ENCODE measurements at regions not wholly inside any gene's neighbourhood (a gene's known extent, or its start where the extent isn't known, plus 50 kb on each side); places are given as distances from the start of the nearest gene placed in this dataset.

- Histone ChIP-seq H3K27ac (no peak overlapping the region), H3K27me3 (peaks cover 0 to 4% of the 10 kb centered on the region in 2 donors), H3K4me3 (no peak overlapping the region), H3K4me1 (no peaks in the 10 kb centered on the region), H3K9me3 (no peaks in the 10 kb centered on the region), H3K36me3 (no peaks in the 10 kb centered on the region)
- DNase-seq (ENCODE audit: low spot score in 2 of 2) = no peak
- intact Hi-C loops (cut with DNase I; ENCODE audit: low total_unique reads) = no loop called here
- TF ChIP-seq POLR2AphosphoS5 (IDR thresholded peaks at IDR 0.05) = no peak
- TF ChIP-seq POLR2A (IDR thresholded peaks at IDR 0.05) = no peak
- no peak for TF ChIP-seq CTCF (IDR thresholded peaks at IDR 0.05)
These were observed 52.0 kb upstream of the BMP2 start for GRCh38 chr20:6715401-6715941.

GRCh38 chr20:6714279-6714711 is 53.2 kb upstream of the BMP2 start:
- no peak overlapping the region for H3K4me3 ChIP-seq
- intact Hi-C loops (cut with DNase I; ENCODE audit: low total_unique reads) = no loop called here
- no peaks in the 10 kb centered on the region for H3K36me3 ChIP-seq
- TF ChIP-seq POLR2A (IDR thresholded peaks at IDR 0.05) = no peak
- no peak for TF ChIP-seq POLR2AphosphoS5 (IDR thresholded peaks at IDR 0.05)
- TF ChIP-seq CTCF (IDR thresholded peaks at IDR 0.05) = no peak
- no peak overlapping the region for H3K27ac ChIP-seq
- DNase-seq (ENCODE audit: low spot score in 2 of 2) = no peak
- no peaks in the 10 kb centered on the region for H3K4me1 ChIP-seq
- peaks cover 0 to 4% of the 10 kb centered on the region in 2 donors for H3K27me3 ChIP-seq
- no peaks in the 10 kb centered on the region for H3K9me3 ChIP-seq

- H3K4me3 ChIP-seq = no peak overlapping the region
- no peaks in the 10 kb centered on the region for H3K4me1 ChIP-seq
- no peaks in the 10 kb centered on the region for H3K36me3 ChIP-seq
- no peaks in the 10 kb centered on the region for H3K9me3 ChIP-seq
- intact Hi-C loops (cut with DNase I; ENCODE audit: low total_unique reads) = no loop called here
- TF ChIP-seq POLR2A (IDR thresholded peaks at IDR 0.05) = no peak
- H3K27me3 ChIP-seq = no peaks in the 10 kb centered on the region
- no peak overlapping the region for H3K27ac ChIP-seq
- DNase-seq (ENCODE audit: low spot score in 2 of 2) = no peak
These were observed 55.4 kb upstream of the BMP2 start for GRCh38 chr20:6711951-6712649.

DNA sequence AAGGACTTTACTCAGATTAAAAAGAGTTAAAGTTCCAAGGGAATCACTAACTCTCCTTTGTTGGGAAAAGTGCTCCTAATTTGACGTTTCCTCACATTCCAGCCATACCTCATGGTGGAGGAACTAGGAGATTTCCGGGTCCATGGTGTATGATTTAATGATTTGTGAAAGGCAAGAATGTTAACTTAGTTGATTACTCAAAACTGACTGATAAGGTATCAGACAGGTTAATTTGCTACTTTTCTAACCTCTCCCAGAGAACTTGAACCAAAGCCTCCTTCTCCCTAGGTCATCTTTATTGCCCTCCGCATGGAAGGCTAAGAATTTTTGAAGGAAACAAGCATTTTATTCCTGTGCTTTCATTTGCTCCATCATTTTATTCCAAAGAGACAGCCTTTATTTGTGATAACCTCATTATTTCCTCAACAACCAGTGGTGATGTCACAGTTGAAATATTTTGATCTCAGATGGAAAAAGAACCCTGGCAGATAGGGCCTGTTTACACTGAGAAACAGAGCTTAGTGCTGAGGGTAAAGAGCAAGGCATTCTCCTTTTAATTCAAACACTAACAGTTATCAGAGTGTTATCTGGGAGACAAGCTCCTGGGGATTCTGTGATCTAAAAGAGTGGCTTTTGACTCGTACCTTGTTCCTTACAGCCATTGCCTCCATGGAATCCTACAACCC is 57.4 kb upstream of the BMP2 start:
- Histone ChIP-seq H3K4me1 (no peaks in the 10 kb centered on the region), H3K27ac (no peak overlapping the region), H3K9me3 (no peaks in the 10 kb centered on the region), H3K36me3 (no peaks in the 10 kb centered on the region), H3K4me3 (no peak overlapping the region), H3K27me3 (no peaks in the 10 kb centered on the region)
- DNase-seq (ENCODE audit: low spot score in 2 of 2) = no peak
- TF ChIP-seq POLR2AphosphoS5 (IDR thresholded peaks at IDR 0.05) (no peak), POLR2A (IDR thresholded peaks at IDR 0.05) (no peak), CTCF (IDR thresholded peaks at IDR 0.05) (no peak)
- intact Hi-C loops (cut with DNase I; ENCODE audit: low total_unique reads) = no loop called here

DNA sequence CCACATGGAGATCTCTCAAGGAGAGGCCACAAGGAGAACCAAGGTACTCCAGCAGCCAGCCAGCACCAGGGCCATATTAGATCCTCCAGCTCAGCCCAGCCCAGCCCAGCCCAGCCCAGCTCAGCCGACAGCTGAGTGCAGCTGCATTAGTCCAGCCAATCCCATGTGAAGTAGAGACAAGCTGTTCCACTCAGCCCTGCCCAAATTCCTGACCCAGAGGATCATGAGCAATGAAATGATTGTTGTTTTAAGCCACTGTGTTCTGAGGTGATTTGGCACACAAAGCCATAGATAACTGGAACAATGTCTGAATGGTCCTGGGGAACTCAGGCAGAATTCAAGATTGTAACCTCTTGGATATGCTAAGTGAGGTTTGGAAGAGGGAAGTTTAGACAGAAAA is 59.5 kb upstream of the BMP2 start:
- Histone ChIP-seq H3K9me3 (no peaks in the 10 kb centered on the region), H3K27me3 (no peaks in the 10 kb centered on the region), H3K27ac (no peak overlapping the region), H3K4me1 (no peaks in the 10 kb centered on the region), H3K36me3 (no peaks in the 10 kb centered on the region), H3K4me3 (no peak overlapping the region)
- TF ChIP-seq CTCF (IDR thresholded peaks at IDR 0.05) (no peak), POLR2AphosphoS5 (IDR thresholded peaks at IDR 0.05) (no peak), POLR2A (IDR thresholded peaks at IDR 0.05) (no peak)
- intact Hi-C loops (cut with DNase I; ENCODE audit: low total_unique reads) = no loop called here
- DNase-seq (ENCODE audit: low spot score in 2 of 2) = no peak

Measured in breast epithelium (tissue), 4 donors.